HEK293T (cell line): ENCODE measurements at regions not wholly inside any gene's neighbourhood (a gene's known extent, or its start where the extent isn't known, plus 50 kb on each side); places are given as distances from the start of the nearest gene placed in this dataset.
"Not testable (repeated sequence)": the region's sequence is repeated elsewhere in the genome, so short reads cannot be mapped to it uniquely, and the experiment has no call there.

Experiments used
- CTCF ChIA-PET: fragments of 350-600 bp; formaldehyde crosslinking; extraction: SDS; loops from one replicate; lab custom pipeline; 2021; ENCODE audit warnings: antibody characterized with exemption, inconsistent platforms; lab: Yijun Ruan, JAX
- POLR2A ChIA-PET: fragments of 350-600 bp; formaldehyde crosslinking; extraction: SDS; loops from one replicate; lab custom pipeline; 2020; ENCODE audit warnings: antibody characterized with exemption, inconsistent platforms; lab: Yijun Ruan, JAX
- DNase-seq: peaks from one replicate; pipeline ENCODE4 v3.0.0; 2012; ENCODE audit warnings: mixed read lengths; ENCODE audit errors: extremely low spot score
- ARNT ChIP-seq: fragments of 450-650 bp; IDR thresholded peaks from 2 replicates; pipeline ENCODE4 v1.6.1; 2017; ENCODE audit warnings: mild to moderate bottlenecking
- BHLHE40 ChIP-seq: fragments of 450-650 bp; IDR thresholded peaks from 2 replicates; pipeline ENCODE4 v1.6.1; 2016; ENCODE audit warnings: mild to moderate bottlenecking, moderate library complexity, borderline replicate concordance
- CTBP1 ChIP-seq: fragments of 450-650 bp; IDR thresholded peaks from 2 replicates; pipeline ENCODE4 v1.6.1; 2016; ENCODE audit warnings: borderline replicate concordance
- ELF4 ChIP-seq: fragments of 450-650 bp; IDR thresholded peaks from 2 replicates; pipeline ENCODE4 v1.6.1; 2017; ENCODE audit warnings: antibody characterized with exemption
- FOXA1 ChIP-seq: fragments of 450-650 bp; IDR thresholded peaks from 2 replicates; pipeline ENCODE4 v1.6.1; 2016; ENCODE audit warnings: mild to moderate bottlenecking
- FOXK2 ChIP-seq: fragments of 450-650 bp; IDR thresholded peaks from 2 replicates; pipeline ENCODE4 v1.6.1; 2016; ENCODE audit warnings: mild to moderate bottlenecking
- FOXM1 ChIP-seq: fragments of 450-650 bp; IDR thresholded peaks from 2 replicates; pipeline ENCODE4 v1.6.1; 2017; ENCODE audit warnings: mild to moderate bottlenecking, borderline replicate concordance
- HDGF ChIP-seq: fragments of 450-650 bp; IDR thresholded peaks from 2 replicates; pipeline ENCODE4 v1.6.1; 2017; ENCODE audit warnings: antibody characterized with exemption, borderline replicate concordance
- L3MBTL2 ChIP-seq: fragments of 450-650 bp; conservative IDR thresholded peaks from 2 replicates; pipeline ENCODE4 v1.6.1; 2016; ENCODE audit warnings: mild to moderate bottlenecking
- LEF1 ChIP-seq: fragments of 450-650 bp; IDR thresholded peaks from 2 replicates; pipeline ENCODE4 v1.6.1; 2017; ENCODE audit warnings: mild to moderate bottlenecking, borderline replicate concordance
- NFRKB ChIP-seq: fragments of 450-650 bp; IDR thresholded peaks from 2 replicates; pipeline ENCODE4 v1.6.1; 2016; ENCODE audit warnings: mild to moderate bottlenecking, moderate library complexity
- PKNOX1 ChIP-seq: fragments of 450-650 bp; IDR thresholded peaks from 2 replicates; pipeline ENCODE4 v1.6.1; 2016
- SP1 ChIP-seq: fragments of 450-650 bp; IDR thresholded peaks from 2 replicates; pipeline ENCODE4 v1.6.1; 2017
- SUZ12 ChIP-seq: fragments of 450-650 bp; IDR thresholded peaks from 2 replicates; pipeline ENCODE4 v1.6.1; 2016; ENCODE audit warnings: mild to moderate bottlenecking
- TARDBP ChIP-seq: fragments of 450-650 bp; IDR thresholded peaks from 2 replicates; pipeline ENCODE4 v1.6.1; 2016
- ZNF384 ChIP-seq: fragments of 450-650 bp; IDR thresholded peaks from 2 replicates; pipeline ENCODE4 v1.6.1; 2016

GRCh38 chr22:22787786-22788459 lies 99.7 kb upstream of the IGLL5 start:
- POLR2A ChIA-PET = no interaction called here
- DNase-seq = peak; percentile 85
- TF ChIP-seq NFRKB = no peak
- TF ChIP-seq TARDBP = no peak
- no peak for TF ChIP-seq PKNOX1
- peak; percentile 84; the same call in 1 of the 2 replicates for TF ChIP-seq HDGF
- no peak for TF ChIP-seq LEF1
- CTCF ChIA-PET = interaction anchor here (0.7 to 2.9 kb wide), 13 partner anchors 11 to 201 kb away, joined by 3 to 42 read pairs (median 6); no protein-coding TSS in a partner anchor

GRCh38 chr22:22788460-22789037 lies 99.1 kb upstream of the IGLL5 start:
- TF ChIP-seq NFRKB (no peak), LEF1 (no peak), ZNF384 (no peak), ARNT (no peak), ELF4 (no peak), SUZ12 (no peak), FOXM1 (no peak), L3MBTL2 (no peak), PKNOX1 (no peak), CTBP1 (no peak), HDGF (no peak), SP1 (no peak), FOXA1 (no peak), TARDBP (no peak), FOXK2 (no peak), BHLHE40 (no peak)
- DNase-seq = no peak
- ChIA-PET CTCF (interaction anchor here (0.7 to 2.9 kb wide), 12 partner anchors 10 to 201 kb away, joined by 3 to 42 read pairs (median 6); no protein-coding TSS in a partner anchor), POLR2A (no interaction called here)

GRCh38 chr22:22789233-22789921 lies 98.2 kb upstream of the IGLL5 start:
- no peak for DNase-seq
- ChIA-PET CTCF (interaction anchor here (0.9 to 2.9 kb wide), 7 partner anchors 9 to 166 kb away, joined by 4 to 42 read pairs (median 8); no protein-coding TSS in a partner anchor), POLR2A (no interaction called here)
- no peak for TF ChIP-seq ZNF384
- TF ChIP-seq L3MBTL2 = no peak
- no peak for TF ChIP-seq LEF1

- TF ChIP-seq NFRKB (no peak), PKNOX1 (no peak), BHLHE40 (no peak), FOXM1 (no peak), ZNF384 (no peak), SUZ12 (no peak), CTBP1 (no peak), FOXK2 (no peak), ARNT (no peak), TARDBP (no peak), LEF1 (no peak), HDGF (no peak), ELF4 (no peak), FOXA1 (no peak), SP1 (no peak), L3MBTL2 (no peak)
- CTCF ChIA-PET = interaction anchor here (0.9 to 2.9 kb wide), 4 partner anchors 8 to 95 kb away, joined by 3 to 42 read pairs (median 5); no protein-coding TSS in a partner anchor
Measured at GRCh38 chr22:22789922-22790845, 97.4 kb upstream of the IGLL5 start.

GRCh38 chr22:22791438-22792181 lies 96.0 kb upstream of the IGLL5 start:
- CTCF ChIA-PET = interaction anchor here (1.2 to 1.6 kb wide), 2 partner anchors 10 to 56 kb away, joined by 3 to 5 read pairs; no protein-coding TSS in a partner anchor
- POLR2A ChIA-PET = no interaction called here
- no peak for TF ChIP-seq FOXK2
- no peak for TF ChIP-seq CTBP1
- TF ChIP-seq L3MBTL2 = no peak
- TF ChIP-seq TARDBP = no peak
- TF ChIP-seq BHLHE40 = no peak
- TF ChIP-seq PKNOX1 = no peak
- TF ChIP-seq NFRKB = no peak
- no peak for TF ChIP-seq FOXA1
- TF ChIP-seq FOXM1 = no peak
- no peak for TF ChIP-seq HDGF
- TF ChIP-seq ZNF384 = no peak
- no peak for DNase-seq

More at GRCh38 chr22:22789922-22790845, 97.4 kb upstream of the IGLL5 start:
- POLR2A ChIA-PET = no interaction called here
- DNase-seq = no peak

- POLR2A ChIA-PET, DNase-seq: not testable (repeated sequence)
- CTCF ChIA-PET = interaction anchor here (1.1 to 1.2 kb wide), 2 partner anchors 22 to 56 kb away, joined by 4 to 5 read pairs; no protein-coding TSS in a partner anchor
Measured at GRCh38 chr22:22792205-22792786, 95.3 kb upstream of the IGLL5 start.
